CD1c-positive myeloid dendritic cell (primary cell): ENCODE measurements at regions not wholly inside any gene's neighbourhood (a gene's known extent, or its start where the extent isn't known, plus 50 kb on each side); places are given as distances from the start of the nearest gene placed in this dataset.
"Not testable (repeated sequence)": the region's sequence is repeated elsewhere in the genome, so short reads cannot be mapped to it uniquely, and the experiment has no call there.

Experiments used
- DNase-seq: peaks from one replicate; pipeline ENCODE4 v3.0.0-alpha.2; 2016; ENCODE audit errors: extremely low spot score

DNA sequence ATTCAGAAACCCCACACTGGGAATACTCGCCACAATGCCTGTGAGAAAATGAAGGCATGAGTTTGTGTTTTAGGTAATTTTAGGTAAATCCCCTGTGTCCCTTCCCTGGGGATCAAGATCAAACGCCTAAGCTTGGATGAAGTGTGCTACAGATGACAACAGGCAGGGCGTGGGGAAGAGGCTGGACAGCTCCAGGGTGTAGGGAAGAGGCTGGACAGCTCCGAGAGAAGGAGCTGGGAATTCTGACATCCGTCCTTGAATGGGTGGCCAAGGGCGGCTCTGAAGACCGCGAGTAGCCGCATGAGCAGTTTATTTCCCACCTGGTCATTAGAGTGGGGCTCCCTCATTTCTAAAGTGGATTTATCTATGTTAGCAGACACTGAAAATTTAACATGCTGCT, 109.7 kb downstream of the RAMP3 start:
- no peak for DNase-seq

- no peak for DNase-seq
These were observed 110.4 kb downstream of the RAMP3 start for GRCh38 chr7:45268013-45268412.

GRCh38 chr7:45269192-45269591, 111.6 kb downstream of the RAMP3 start:
- DNase-seq, result no peak

DNA sequence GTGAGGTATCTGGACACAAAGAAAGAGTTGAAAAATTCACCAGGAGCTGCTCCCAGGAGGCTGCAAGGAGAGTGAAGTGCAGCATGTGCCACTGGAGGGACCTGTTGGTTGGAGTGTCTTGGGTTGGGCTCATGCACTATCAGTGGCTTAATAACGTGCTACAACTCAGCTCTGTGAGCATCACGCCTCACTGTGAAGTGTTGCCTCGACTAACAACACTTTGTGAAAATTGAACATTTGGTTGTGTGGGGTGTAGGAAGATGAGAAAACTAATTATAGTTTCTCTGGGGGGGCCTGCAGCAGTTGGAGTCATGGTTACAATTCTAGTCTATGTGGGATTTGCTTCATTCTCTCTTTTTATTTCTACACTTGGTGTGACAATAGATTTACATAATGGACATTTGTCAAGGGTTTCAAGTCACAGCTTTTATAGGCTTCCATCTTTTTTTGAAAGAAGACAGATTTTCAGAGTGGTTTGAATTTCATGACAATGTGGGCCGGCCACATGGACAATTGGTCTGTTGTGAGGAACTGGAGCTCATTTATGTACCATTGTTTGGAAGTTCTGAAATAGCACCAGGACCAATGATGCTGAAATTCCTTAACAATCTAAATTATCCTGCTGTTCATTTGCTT, 121.3 kb downstream of the RAMP3 start:
- no peak for DNase-seq

- DNase-seq, result not testable (repeated sequence)
These were observed 132.0 kb downstream of the RAMP3 start for GRCh38 chr7:45289611-45290010.

- no peak for DNase-seq
These were observed 133.3 kb downstream of the RAMP3 start for GRCh38 chr7:45290880-45291279.

DNA sequence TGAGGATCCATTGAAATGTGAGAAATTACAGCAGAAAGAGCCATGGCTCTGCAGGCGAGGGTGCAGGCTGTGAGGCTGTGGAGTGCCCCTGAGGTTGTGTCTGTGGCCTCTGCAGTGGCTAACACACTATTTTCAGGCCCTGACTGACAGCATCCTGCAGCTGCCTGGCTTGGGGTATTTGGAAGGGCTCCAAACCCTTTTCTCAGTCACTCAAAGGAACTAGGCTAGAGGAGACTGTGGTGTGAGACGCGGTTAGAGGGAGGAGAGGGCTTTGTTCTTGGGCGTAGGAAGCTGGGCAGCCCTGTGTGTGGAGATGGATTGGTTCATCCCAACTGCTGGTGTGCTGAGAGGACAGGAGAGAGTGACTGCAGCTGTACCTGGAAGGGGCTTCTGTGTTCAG, 134.9 kb downstream of the RAMP3 start:
- no peak for DNase-seq

GRCh38 chr7:45293295-45293942, 135.8 kb downstream of the RAMP3 start:
- no peak for DNase-seq

DNA sequence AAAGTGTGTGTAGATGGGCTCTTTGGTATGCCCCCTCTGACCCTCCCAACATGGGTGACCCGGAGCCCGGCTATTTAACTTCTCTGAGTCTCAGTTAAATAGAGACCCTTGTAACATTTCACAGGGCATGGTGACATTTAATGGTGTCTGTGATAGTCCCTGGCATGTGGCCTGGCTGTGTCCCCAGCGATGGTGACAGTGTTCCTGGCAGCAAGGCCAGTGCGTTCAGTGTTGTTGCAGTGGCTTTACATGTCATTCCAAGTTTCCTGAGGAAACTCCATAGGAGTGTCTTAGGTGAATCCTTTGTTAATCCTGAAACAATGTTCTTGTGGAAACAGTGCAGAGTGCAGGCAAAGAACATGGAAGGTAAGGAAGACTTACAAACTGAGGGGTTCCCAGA, 137.0 kb downstream of the RAMP3 start:
- no peak for DNase-seq

GRCh38 chr7:45295222-45295621, 137.6 kb downstream of the RAMP3 start:
- no peak for DNase-seq

DNA sequence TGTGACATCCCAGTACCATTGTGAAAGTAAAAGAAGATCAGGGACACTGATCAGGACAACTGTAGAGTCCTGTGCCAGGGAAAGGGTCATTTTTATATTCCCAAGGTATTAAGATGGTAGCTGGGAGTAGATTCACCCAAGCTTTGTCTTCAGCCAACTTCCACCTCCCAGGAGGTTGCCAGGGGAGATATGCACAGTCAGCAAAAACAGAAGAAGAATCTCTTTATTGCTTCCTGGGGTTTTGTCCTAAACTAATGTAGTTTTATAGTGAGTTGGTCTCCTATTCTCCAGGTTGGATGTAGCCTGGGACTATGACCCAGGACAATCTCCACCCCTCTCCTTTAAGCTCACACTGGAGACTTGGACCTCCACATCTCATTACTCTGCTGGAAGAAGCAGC, 139.2 kb downstream of the RAMP3 start:
- no peak for DNase-seq

DNA sequence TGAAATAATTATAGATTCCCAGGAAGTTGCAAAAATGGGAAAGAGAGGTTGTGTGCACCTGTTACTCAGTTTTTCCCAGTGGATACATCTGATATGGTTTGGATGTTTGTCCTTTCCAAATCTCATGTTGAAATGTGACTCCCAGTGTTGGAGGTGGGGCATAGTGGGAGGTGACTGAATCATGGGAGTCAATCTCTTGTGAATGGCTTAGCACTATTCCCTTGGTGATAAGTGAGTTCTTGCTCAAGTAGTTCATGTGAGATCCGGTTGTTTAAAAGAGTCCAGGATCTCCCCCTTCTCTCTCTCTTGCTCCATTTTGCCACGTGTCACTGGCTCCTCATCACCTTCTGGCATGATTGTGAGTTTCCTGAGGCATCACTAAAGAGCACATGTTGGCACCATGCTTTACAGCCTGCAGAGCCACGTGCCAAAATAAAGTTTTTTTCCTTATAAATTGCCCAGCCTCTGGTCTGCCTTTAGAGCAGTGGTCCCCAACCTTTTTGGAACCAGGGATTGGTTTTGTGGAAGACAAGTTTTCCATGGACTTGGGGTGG, 149.2 kb downstream of the RAMP3 start:
- DNase-seq, result no peak

GRCh38 chr7:45311597-45311996, 154.0 kb downstream of the RAMP3 start:
- no peak for DNase-seq

GRCh38 chr7:45315512-45315911, 157.9 kb downstream of the RAMP3 start:
- DNase-seq, result not testable (repeated sequence)

DNA sequence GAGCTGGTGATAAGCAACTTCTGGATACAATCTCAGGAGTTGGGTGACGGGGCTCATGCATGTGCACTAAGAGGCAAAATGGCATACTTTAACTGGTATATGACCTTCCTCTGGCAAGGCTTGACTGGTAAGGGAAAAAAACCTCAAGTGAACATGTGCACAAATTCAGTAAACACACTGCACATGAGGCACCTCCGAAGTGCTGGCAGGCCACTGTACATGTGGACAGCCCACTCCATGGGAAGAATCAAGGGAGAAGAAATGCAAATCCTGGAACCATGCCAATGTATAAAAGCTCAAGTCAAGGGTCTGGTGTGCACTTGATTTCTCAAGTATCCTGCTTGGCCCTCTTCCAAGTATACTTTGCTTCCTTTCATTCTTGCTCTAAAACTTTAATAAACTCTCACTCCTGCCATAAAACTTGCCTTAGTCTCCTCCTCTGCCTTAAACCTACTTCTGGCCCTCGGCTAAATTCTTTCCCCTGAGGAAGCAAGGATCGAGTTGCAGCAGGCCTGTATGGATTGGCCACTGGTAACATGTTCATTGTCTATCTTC, 167.2 kb downstream of the RAMP3 start:
- no peak for DNase-seq

DNA sequence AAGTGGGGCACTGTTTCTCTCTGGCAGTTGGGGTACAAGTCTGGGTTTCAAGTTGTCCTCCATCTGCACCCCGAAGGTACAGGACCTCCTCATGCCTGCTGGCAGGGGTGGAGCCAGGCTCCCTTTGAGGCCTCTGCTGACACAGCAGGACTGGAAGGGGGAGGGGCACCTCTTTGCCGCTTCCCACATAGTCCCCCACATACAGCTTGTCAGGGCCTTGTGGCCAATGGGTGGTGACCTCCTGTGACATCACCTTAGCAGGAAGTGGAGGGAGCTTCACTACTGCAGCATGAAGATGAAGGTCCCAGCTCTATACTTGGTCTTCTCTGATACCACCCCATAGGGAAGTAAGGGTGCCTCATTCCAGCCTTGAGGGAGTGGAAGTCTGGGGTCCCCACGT, 167.8 kb downstream of the RAMP3 start:
- no peak for DNase-seq

DNA sequence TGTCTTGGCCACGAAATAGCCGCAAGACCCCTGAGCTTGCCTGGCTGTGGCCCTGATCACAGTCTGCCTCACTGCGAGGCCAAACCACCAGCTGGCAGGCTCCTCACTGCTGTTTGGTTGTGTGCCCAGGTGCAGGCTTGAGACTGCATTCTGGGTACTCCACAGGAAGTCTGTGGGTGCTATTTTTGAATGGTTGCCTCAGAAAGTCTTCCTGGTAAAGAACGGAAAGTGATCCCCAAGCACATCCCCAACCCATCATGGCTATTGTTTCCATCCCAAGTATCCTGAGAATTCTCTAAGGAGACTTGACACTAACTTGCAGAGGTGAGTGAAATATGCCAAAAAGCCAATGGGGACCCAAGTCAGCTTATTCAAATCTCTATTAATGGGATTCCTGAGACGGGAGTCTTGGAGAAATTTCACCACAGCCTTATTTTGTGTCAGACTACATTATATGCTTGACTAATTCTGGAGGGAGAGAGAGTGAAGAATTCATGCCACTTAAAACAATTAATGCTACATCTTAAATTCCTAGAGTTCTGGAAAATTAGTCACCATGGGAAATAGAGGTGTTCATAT, 170.9 kb downstream of the RAMP3 start:
- no peak for DNase-seq

GRCh38 chr7:45331563-45331962, 174.0 kb downstream of the RAMP3 start:
- DNase-seq, result no peak

GRCh38 chr7:45335024-45335423, 177.4 kb downstream of the RAMP3 start:
- DNase-seq, result not testable (repeated sequence)

DNA sequence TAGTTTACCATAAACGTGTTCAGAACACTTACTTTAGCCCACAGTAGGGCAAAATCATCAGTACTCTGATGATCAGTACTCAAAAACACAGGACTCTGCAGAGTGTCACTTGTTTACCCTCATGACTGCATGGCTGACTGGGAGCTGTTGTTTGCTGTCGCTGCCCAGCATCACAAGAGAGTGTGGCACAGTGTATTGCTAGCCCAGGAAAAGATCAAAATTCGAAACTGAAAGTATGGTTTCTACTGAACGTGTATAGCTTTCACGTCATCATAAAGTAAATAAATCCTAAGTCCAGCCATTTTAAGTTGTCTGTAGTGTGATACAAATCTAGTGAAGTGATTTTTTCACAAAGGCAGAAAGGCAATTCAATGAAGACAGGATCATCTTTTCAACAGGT, 184.6 kb downstream of the RAMP3 start:
- no peak for DNase-seq

GRCh38 chr7:45343746-45344145, 186.2 kb downstream of the RAMP3 start:
- no peak for DNase-seq

DNA sequence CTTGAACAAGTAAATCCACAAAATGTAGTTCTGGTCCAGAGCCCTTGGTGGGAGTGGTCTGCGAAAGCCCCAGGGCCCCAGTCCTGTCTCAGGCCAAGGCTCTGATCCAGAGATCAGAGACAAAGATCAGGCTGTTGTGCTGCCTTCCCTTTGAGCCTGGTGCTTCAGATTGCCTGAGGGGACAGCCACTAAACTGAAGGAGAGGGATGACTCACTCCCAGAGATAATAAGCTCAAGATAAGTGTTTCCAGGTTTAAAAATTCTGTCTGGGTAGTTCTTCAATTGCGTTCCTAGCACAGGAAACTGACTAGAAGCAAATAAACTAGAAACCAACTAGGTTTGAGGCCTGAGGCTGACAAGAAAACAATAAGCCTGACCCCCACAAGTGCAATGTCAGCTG, 190.2 kb downstream of the RAMP3 start:
- DNase-seq, result no peak

GRCh38 chr7:45349090-45349489, 191.5 kb downstream of the RAMP3 start:
- DNase-seq, result no peak
